ENCODE measurements at regions not wholly inside any gene's neighbourhood (a gene's known extent, or its start where the extent isn't known, plus 50 kb on each side); places are given as distances from the start of the nearest gene placed in this dataset.

DNA sequence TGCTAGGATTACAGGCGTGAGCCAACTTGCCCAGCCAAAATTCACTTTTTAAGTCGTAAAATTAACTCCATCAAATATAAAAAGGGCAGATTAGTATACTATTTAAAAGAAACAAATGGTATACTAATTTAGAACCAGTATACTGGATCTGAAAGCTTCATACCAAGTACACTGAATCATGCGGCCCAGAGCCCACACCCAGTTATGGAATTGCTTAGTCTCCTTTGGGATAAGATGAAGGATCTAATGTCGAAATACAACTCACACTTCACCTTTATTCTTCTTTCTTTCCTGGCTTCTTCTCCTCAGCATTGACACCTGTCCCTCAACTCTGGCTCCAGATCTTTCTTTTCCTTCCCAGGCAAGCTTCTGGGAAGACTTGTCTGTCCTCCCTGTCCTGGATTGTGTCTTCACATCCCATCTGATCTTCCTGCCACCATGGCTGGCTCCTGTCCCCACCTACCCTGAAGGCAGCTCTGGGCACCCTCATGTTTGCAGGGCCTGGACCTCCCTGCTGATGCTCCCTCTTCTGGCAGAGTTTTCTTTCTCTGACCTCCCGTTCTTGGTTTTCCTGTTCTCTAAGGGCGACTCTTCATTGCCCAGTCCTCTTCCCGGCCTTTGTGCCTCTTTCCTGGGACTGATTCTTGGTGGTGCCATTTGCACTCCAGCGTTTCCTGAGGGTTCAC is 57.8 kb upstream of the CTBP2 start:
- DNase-seq (ENCODE audit: low read depth), result peak; percentile 11

DNA sequence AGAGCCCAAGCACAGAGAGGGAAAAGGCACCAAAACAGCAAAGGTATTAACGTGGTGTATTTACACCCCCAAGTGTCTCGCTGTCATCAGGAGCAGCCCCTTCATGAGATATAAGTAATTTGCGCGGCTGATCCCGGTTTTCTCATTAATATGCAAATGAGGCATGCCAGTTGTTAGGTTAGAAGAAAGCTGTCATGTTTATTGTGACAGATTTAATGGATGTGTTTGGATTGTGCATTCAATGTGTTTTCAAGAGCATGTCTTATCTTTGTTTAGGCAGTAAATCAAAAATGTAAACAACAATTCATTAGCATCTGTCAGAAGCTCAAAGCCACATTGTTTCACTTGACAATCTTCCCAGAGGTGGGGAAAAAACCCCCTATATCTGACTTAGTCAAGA is 56.5 kb upstream of the CTBP2 start:
- no peak for DNase-seq (ENCODE audit: low read depth)

DNA sequence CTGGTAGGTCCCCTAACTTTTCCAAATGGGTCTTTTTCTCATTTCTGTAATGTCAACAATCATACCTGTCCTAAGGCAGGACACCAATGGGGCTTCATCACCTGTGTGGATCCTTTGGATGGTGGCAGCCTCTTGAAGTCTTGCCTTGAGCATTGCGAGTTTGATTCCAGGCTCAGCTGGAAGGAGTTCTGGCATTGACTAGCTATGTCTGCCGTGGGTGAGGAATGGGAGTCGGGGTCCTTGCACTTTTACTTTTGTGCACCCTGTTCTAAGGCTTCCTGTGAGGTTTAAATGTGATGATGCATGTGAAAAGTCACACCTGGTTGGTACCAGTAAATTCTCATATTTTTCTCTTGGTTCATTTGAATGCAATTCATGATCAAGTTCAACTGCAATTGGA is 55.9 kb upstream of the CTBP2 start:
- DNase-seq (ENCODE audit: low read depth), result no peak

DNA sequence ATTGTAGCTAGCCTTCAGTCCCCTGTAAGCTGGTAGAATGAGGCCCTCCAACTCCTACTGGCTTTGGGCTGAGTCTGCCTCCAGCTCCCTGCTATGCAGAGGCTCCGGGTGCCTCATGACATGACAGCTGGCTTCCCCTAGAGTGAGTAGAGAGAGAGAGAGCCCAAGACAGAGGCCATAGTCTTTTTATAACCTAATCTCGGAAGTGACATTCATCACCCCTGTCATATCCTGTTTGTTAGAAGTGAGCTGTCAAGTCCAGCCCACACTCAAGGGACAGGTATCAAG is 53.9 kb upstream of the CTBP2 start:
- DNase-seq (ENCODE audit: low read depth), result no peak

DNA sequence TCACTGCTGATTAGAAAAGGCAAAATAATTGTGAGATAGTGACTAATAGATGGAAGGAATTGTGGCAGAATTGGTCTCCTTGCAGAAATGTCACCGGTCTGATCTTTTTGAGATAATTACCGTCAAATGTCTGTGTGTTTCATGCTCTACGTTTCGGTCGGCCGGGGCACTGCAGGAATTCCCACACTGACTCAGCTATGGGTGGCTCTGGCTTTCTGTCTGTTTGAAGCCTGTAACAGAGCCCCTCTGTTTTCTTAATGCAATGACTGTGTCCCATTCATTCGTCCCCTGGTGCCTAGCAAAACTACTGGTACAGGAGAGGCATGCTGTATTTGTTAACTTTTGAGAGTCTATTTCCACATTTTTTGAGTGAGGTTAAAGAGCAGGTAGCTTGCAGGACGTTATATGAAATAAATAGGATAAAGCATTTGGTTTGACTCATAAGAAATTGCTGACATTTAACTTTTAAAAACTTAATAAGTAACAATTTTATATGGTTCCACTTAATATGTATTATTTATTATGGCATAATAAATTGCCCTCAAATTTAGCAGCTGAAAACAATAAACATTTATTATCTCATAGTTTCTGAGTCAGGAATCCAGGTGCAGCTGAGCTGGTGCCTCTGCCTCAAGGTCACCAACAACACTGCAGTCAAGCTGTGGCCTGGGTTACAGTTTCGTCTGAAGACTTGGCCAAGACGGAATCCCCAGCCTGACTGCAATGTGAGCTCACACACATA is 53.3 kb upstream of the CTBP2 start:
- DNase-seq (ENCODE audit: low read depth), result no peak

DNA sequence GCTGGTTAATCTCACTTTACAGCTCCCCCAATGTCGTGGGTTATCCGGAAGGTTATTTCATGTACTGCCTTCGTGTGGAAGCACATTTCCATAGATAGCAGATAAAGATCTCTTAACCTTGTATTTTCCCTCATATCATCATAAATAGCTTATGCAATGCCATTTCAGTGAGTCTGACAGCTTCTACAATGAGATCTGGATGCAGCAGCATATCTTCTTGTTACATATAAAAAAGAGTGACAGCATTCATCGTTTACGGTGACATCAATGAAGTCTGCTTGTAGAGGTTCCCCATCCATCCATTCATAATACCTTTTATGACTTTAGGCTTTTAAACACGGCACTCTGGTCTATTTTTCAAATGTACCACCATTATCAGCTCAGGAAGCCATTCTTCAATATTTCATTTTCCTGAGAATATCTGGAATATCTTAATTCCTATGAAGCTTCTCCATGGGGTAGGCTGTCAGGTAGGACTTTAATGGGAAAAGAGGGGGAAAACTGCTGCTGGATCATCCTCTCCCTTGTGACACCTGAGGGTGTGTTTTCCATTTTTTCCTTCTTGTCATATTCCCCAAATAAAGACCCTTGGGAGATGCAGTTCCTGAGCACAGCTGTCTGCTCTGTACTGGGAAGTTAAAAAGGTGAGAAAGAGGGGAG is 51.9 kb upstream of the CTBP2 start:
- DNase-seq (ENCODE audit: low read depth), result no peak
